ENCODE measurements at regions not wholly inside any gene's neighbourhood (a gene's known extent, or its start where the extent isn't known, plus 50 kb on each side); places are given as distances from the start of the nearest gene placed in this dataset.

- TF ChIP-seq ESRRA (IDR thresholded peaks at IDR 0.05; ENCODE audit: borderline replicate concordance, low read length) (no peak), REST (IDR thresholded peaks at IDR 0.05) (no peak), CTCF (IDR thresholded peaks at IDR 0.05) (no peak), POLR2A (IDR thresholded peaks at IDR 0.05; ENCODE audit: low read length) (no peak), RAD21 (conservative IDR thresholded peaks at IDR 0.05 in 1 of 2, IDR thresholded peaks at IDR 0.05 in 1 of 2) (no peak), JUN (IDR thresholded peaks at IDR 0.05) (no peak)
Observed at GRCh38 chr6:113416170-113416569, 441.0 kb upstream of the MARCKS start.

Measured in A549 (cell line).